DMS153 treated with DMSO at 0.1 percent for 48 hours (cell line): ENCODE measurements at regions not wholly inside any gene's neighbourhood (a gene's known extent, or its start where the extent isn't known, plus 50 kb on each side); places are given as distances from the start of the nearest gene placed in this dataset.

ENCODE experiments used
- DNase-seq: peaks from one replicate; lab custom pipeline; 2025; ENCODE audit not compliant: unreplicated experiment; lab: John Stamatoyannopoulos, UW

GRCh38 chr13:72456486-72456885 is 270.9 kb downstream of the MZT1 start:
- DNase-seq, result no peak

GRCh38 chr13:72453161-72453560 is 274.3 kb downstream of the MZT1 start:
- DNase-seq, result no peak

DNA sequence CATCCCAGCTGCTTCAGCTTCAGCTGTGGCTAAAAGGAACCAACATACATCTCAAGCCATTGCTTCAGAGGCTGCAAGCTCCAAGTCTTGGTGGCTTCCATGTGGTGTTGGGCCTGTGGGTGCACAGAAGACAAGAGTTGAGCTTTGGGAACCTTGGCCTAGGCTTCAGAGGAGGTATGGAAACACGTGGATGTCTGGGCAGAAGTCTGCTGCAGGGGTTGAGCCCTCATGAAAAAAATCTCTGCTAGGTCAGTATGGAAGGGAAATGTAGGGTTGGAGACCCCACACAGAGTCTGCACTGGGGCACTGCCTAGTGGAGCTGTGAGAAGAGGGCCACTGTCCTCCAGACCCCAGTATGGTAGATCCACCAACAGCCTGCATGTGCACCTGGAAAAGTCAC is 279.3 kb downstream of the MZT1 start:
- no peak for DNase-seq

- DNase-seq, result no peak
Measured at GRCh38 chr13:72444999-72445398, 282.4 kb downstream of the MZT1 start.

DNA sequence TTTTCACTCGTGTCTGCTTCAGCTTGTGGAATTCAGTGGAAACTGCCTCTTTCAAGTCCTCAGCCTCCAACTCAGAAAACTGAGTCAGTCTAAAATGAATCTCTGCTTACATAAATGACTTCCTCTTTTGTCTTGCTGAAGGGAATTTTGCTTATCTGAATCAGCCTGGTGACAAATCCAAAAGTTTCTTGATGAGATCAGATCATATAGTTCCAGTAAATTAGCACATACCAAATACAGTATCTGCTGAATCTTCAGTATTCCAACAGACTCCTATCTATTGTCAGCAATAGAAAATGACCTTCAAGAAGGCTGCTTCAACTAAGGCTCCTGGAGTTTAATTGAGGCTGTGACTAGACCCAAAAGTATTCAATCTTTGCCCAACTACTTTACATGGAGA is 290.0 kb downstream of the MZT1 start:
- DNase-seq, result no peak

GRCh38 chr13:72435251-72435650 is 292.2 kb downstream of the MZT1 start:
- no peak for DNase-seq

- DNase-seq, result no peak
Measured at GRCh38 chr13:72431981-72432682, 295.3 kb downstream of the MZT1 start.

DNA sequence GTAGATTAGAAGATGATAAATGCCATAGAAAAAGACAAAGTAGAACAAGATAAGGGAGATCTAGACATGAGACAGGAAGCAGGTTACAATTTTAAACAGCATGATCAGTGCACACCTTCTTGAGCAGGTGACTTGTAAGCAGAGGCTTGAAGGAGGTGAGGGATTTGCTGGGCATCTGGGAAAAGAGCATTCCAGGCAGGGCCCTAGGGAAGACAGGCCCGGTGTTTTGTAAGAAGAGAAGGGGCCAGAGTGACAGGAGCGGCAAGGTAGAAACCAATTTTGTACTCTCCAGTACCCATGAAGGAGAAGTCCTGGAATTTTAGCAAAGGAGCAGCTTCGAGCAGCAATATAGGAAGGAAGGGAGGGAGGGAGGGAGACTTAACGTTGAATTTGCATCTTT is 296.5 kb downstream of the MZT1 start:
- DNase-seq, result no peak

GRCh38 chr13:72427757-72428528 is 299.5 kb downstream of the MZT1 start:
- DNase-seq, result no peak

DNA sequence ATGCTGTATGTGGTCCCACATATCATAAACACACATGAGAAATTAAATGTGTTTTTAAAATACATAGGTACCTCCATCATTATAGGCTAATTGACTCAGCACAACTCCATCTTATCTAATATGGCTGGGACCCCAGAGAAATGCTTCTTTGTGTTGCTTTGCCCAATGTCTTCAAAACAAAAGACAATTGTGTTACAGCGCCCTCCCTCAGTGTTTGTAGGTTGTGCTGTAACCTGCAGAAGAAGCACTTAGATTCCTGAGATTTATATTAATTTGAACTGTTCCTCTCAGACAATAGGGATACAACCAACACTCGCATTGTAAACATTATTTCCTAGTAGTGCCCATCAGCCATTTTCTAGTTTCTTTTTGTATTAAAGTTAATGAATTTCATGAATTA is 303.4 kb downstream of the MZT1 start:
- no peak for DNase-seq

DNA sequence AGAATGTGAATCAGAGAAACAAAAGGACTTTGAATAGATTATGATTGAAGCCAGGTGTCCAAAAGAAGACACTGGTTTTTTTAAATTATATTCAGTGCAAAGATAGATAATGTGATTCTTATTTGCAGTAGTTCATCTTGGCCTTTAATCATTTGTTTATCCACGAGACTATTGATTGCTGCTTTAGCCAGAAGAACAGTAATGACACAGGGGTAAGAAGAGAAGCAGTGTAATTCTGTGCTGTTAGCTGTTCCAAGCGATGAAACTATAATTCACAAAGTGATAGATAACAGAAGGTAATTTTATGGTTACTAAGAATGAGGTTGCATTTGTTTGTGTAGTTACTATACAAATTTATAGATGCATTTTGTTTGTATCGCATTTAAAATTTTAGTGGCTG is 311.6 kb downstream of the MZT1 start:
- no peak for DNase-seq

GRCh38 chr13:72412481-72412880 is 314.9 kb downstream of the MZT1 start:
- DNase-seq, result no peak

DNA sequence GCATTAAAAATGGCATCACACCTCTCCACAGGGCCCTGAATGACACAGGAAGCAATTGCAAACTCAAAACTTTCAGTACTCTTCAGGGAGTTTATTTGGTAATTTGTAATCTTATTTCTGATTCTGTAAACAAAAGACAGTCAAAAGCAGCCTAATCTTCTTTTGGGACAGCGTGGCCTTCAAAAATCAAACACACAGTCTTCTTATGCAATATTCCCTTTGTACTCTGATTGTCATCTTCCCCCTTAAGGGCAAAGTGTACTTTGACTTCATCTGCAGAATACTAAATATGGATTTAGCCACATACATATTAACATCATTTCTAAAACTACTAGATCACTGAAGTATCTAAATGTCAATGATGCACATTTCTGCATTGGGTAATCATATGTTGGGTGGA is 322.0 kb downstream of the MZT1 start:
- no peak for DNase-seq

GRCh38 chr13:72403396-72404010 is 323.9 kb downstream of the MZT1 start:
- DNase-seq, result no peak

DNA sequence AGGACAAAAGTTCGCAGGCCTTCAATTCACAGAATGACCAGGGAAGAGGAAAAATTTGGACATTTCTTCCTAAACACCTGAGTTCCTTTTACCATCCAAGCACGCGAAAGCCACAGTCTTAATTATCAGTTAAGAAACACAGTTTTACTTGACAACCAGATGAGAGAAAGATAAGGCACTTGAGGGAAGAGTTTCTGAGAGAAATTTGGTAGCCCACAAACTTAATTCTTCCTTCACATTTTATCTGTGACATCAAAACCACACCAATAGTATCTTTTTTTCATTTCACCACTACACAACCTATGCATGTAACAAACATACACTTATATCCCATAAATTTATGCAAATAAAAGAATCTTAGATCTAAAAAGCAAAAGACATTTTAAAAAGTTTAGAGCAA is 326.6 kb downstream of the MZT1 start:
- DNase-seq, result no peak

GRCh38 chr13:72399351-72399750 is 328.1 kb downstream of the MZT1 start:
- no peak for DNase-seq

DNA sequence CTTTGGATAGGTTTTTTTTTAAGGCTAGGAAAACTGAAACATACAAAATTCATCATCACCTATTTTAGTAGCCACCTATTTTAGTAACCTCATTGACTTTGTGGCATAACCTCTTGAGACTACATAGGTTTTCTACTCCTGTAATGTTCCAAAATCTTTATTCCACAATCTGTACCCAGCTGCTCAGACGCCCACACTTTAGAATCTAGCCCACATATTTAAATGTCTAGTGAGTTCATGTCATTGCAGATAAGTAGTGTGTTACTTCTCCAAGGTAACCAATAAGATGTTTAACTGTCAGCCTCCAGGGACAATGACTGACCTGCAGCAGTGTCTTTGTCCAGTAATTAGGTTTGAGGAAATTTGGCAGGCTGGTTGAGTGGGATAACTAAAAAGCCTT is 330.2 kb downstream of the MZT1 start:
- DNase-seq, result no peak

DNA sequence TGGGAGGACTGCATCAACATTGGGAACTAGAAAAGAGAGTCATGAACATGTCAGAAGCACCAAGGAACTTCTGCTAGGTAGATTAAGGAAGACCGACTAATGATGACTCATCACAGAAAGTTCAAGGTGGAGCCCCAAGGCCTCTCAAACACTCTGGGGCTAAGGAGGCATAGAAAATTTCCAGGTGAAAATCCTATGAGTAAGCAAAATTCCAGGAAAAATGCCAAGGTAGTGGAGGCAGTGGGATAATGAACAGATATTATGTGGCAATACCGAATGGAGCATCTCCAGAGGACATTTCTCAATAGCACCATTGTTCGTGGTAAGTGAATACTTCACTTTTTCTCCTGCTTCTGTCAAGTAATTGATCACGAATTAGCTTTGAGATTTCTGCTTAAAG is 336.5 kb downstream of the MZT1 start:
- no peak for DNase-seq

DNA sequence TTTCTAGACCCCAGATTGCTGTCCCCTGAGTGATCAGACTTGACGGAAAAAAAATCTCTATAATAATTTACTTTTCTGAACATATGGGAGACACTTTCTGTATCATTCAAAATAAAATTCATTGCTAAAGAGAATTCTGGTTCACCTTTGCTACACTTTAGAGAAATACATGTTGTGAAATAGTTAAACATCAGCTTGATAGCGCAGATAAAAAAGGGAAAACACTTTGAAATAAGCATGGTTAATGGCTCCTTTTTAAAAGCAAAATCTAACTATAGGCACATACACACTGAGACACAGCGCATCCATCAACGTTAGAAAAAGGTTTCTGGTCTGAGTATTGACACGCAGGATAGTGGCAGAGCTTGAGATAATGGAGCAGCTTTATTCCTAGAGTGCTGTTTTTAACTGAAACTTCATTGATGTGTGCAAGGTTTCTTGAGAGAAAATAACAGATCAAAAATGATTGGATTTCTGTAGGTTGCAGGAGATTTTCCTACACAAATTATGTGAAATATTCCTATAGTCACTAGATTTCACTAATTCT is 341.2 kb downstream of the MZT1 start:
- DNase-seq, result no peak

DNA sequence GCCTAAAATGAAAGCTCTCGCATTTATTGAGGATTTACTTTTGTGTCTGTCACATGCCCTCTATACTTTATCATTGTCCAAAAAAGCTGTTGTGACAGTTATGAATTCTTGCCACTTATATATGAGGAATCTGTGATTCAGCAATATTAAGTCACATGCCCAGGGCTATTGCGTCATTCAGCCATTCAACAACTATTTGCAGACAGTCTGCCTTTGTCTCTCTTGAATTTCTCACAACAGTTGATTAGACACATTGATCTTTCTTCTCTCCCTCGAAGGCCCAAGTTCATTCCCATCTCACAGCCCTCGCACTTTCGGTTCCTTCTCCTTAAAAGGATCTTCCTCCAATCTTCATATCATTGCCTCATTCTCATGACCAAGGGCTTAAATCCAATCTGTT is 342.6 kb downstream of the MZT1 start:
- DNase-seq, result no peak

- DNase-seq, result no peak
Measured at GRCh38 chr13:72384186-72384823, 343.1 kb downstream of the MZT1 start.

DNA sequence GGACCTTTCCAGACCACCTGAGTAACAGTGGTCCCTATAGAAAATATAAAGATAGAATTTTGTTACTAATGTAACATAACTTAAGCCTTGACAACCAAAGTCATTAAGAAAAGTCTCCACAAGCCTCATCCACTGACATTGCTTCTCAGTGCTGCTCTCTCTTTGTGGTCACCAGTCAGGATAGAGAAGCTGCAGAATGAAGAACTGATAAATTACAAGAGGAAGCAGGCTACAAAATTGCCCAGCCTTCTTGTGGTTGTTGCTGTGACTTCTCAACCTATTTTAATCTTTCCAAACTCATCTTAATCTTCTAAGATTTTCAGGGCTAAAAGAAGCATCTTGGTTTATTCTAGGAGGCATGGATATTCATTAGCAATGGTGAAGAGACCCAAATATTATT is 343.8 kb downstream of the MZT1 start:
- no peak for DNase-seq
